ENCODE measurements at regions not wholly inside any gene's neighbourhood (a gene's known extent, or its start where the extent isn't known, plus 50 kb on each side); places are given as distances from the start of the nearest gene placed in this dataset.
A peak's percentile ranks its signal among the peaks of the same experiment; 100 is the strongest.

DNA sequence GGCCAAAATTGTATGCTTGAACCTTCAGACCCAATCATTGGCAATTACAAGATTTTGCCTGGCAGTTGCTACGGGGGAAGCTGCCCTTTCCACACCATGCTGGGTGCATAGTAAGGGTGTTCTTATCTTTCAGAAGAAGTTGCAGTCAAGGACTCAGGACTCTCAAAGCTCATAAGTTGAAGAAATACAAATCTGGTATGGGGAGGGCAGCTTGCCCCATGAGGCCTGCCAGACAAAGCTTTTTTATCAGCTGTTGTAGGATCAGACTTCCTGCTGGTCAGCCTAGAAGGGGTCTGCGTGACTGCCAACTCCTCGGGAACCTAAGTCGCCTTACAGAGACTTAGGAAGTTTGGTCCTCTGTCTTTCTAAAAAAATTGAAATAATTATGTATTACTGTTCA lies 174.9 kb upstream of the TECRL start:
- no peak for DNase-seq (ENCODE audit: low spot score)

DNA sequence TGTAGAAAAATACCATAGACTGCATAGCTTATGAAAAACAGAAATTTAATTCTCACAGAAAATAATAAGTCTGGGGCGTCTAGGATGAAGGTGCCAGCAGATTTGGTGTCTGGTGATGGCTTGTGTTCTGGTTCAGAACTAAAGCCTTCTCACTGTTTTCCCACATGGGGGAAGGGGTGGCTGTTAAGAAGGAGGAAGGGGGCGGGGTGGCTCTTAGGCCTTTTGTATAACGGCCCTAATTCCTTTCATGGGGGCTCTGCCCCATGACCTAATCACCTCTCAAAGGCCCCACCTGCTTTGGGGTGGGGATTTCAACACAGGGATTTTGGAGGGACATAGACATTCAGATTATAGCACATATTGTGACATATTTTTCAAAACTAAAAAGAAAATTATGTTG lies 173.2 kb upstream of the TECRL start:
- DNase-seq (ENCODE audit: low spot score): no peak

DNA sequence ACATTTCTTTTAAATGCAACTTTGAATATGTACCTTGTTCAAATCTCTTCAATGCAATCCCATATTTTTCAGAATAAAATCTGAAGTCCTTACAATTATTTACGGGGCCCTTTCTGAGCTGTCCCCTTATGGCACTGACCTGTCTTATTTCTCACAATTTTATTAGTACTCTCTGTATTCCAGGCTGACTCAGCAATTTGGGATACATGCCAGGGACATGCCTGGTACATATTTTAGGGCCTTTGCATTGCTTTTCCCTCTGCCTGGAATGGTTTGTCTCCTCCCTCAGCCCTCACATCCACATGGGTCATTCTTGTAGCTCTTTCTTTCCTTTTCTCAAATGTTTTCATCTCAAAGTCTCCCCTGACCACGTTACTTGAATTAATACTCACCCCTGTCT lies 172.2 kb upstream of the TECRL start:
- DNase-seq (ENCODE audit: low spot score): no peak

DNA sequence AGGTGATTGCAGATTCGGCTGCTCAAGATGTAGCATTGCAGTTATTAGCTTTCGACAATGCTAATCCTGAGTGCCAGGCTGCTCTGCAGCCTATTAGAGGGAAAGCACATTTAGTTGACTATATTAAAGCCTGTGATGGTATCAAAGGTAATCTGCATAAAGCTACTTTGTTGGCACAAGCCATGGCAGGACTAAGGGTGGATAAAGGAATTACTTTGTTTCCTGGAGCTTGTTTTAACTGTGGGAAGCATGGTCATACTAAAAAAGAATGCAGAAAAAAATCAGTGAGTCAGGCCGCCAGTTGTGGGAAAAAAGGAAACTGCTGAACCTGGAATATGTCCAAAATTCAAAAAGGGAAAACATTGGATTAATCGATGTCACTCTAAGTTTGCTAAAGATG lies 154.9 kb upstream of the TECRL start:
- no peak for DNase-seq (ENCODE audit: low spot score)

DNA sequence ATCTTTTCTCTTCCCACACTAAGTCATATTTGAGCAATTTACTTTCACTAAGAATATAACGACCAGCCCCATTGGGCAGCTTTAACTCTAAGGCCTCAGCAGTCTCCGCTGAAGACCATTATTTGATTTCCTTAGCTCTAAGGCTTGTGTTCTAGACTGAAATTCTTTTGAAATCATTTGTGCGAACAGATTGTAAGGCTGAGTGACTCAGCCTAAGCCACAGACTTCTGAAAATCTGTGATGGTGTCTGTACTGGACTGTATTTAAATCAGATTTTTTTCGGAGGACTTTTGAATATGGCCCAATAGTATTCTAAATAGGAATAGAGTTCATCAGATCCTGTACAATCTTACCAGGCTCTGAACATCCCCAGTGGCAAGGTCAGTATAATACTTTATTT lies 150.3 kb upstream of the TECRL start:
- no peak for DNase-seq (ENCODE audit: low spot score)

DNA sequence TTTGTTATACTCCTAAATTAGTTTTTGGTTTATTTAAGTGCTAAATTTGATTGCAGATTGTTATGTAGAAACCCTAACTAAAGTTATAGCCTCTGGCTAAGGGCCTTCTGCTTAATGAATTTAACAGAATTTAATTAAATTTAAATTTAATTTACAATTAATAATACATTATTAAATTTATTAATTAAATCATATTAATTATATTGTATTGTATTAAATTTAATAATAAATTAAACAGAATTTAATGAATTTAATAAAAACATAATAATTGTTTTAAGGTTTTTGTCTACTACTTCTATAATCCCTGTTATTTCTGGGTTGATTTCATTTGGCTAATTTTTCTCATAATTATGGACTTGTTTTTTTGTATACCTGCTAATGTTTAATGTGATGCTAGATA lies 141.9 kb upstream of the TECRL start:
- no peak for DNase-seq (ENCODE audit: low spot score)

DNA sequence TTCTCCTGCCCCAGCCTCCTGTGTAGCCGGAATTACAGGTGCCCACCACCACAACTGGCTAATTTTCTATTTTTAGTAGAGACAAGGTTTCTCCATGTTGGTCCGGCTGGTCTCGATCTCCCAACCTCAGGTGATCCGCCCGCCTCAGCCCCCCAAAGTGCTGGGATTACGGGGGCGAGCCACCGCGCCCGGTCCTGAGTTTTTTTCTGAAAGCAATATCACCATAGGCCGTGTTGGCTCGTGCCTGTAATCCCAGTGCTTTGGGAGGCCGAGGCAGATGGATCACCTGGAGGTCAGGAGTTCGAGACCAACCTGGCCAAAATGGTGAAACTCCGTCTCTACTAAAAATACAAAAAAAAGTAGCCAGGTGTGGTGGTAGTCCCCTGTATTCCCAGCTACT lies 136.3 kb upstream of the TECRL start:
- DNase-seq (ENCODE audit: low spot score): no peak

DNA sequence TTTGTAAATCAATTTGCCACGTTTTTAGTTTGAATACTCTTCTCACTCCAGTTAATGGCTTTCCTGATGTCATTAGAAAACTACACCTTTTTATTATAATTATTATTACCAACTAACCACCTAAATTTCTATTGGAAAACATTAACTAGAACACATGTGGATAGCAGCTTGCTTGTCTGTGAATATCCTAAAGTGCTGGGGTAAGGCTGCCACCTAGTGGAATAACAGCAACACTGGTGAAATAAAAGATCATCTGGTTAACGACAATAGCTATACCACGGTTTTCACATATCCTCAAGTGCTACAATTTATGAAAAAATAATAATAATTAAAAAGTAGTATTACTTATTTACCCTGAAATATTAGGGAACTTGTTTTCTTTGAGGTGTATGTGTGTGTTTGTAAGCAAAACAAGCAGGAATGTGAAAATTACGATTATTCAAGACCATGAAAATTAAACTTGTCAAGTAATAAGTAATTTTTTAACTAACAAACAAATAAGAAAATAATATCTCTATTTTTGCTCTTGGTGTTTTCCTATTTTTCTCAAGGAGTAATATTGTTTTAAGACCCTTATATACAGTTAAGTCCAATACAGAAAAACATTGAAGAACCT lies 130.1 kb upstream of the TECRL start:
- DNase-seq (ENCODE audit: low spot score): peak; percentile 70

DNA sequence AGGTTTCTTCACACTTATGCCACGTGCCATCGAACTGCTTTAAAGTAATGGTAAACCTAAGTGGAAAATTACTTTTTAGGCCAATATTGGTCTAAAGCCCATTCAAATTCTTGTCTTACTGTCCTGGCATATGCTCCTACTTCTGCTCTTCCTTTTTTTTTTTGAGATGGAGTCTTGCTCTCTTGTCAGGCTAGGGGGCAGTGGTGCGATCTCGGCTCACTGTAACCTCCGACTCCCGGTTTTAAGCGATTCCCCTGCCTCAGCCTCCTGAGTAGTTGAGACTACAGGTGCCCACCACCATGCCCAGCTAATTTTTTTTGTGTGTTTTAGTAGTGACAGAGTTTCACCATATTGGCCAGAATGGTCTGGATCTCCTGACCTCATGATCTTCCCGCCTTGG lies 129.0 kb upstream of the TECRL start:
- DNase-seq (ENCODE audit: low spot score): no peak

DNA sequence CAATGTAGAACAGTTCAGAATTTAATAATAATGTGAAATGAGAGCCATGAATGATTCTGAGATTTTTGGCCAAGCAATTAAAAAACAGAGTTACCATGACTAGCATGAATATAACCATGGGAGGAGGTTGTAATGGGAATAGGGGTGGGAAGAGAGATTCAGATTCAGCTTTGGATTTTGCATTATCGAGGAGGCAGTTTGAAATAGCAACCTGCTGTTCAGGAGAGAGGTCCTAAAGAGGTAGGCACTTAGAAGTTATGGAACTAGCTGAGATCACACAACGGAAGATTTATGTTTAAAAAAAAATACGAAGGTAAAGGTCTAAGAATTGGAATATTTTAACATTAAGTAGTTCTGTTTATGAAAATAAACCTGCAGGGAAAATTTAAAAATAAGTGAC lies 124.4 kb upstream of the TECRL start:
- no peak for DNase-seq (ENCODE audit: low spot score)

DNA sequence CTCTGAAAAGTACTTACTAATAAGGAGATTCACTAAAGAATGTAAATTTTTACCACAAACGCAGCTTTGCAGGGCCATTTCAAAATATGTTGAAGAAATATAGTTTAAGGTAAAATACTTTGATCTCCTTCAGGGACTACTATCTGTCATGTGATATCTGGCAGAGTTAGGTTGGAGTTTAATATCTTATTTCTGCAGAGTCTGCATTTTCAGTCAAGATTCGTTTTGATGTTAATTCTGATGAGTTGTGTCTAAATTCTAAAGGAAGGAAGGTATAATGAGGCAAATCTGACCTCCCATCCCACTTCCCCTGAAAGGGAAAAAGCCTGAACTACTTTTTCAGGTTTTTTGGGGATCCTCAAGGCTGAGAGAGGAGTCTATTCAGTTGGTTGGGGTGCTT lies 123.9 kb upstream of the TECRL start:
- DNase-seq (ENCODE audit: low spot score): no peak

DNA sequence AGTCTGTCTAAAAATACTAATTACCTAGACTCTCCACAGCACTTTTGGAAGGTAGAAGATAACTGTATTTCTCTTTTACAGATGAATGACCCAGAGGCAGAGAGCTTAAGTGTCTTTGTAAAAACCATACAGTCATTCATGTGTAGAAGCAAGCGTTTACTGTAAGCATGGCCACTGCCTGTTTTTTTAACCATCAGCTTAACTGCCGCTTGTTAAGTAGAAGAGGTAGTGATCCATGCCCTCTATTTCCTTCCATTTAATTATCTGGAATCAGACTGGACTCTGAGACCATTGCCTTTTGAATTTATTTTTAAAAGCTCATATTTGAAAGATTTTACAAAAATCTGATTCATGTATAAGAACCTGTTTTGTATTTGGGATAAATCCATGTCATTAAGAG lies 111.2 kb upstream of the TECRL start:
- DNase-seq (ENCODE audit: low spot score): no peak

DNA sequence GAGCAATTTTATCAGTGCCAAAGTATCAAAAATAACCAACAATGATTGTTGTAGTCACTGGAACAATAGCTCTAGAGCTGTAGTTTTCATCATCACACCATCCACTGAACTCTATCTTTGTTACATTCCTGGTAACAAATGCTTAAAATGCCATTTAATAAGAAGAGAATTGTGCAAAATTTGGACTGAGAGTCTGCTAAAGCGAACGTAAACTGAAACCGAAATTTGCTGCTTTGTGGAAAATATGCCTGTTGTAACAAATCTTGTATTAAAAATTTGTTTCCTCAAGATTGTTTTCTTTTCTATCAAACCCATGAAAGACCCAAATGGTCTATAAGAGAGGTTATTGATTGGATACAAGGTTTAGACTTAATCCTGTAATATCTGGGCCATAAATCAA lies 109.3 kb upstream of the TECRL start:
- no peak for DNase-seq (ENCODE audit: low spot score)

DNA sequence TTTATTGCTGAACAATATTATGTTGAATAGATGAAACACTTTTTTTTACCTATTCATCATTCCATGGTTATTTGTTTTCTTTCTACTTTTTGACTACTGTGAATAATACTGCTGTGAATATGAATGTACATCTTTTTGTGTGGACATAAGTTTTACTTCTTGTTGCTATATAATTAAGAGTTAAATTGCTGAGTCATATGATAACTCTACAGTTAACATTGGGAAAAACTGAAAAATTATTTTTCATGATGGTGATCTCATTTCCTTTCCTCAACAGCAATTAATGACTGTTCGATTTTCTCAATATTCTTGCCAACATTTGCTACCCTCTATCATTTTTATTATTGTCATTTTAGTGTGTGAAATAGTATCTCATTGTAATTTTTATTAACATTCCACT lies 106.9 kb upstream of the TECRL start:
- no peak for DNase-seq (ENCODE audit: low spot score)

DNA sequence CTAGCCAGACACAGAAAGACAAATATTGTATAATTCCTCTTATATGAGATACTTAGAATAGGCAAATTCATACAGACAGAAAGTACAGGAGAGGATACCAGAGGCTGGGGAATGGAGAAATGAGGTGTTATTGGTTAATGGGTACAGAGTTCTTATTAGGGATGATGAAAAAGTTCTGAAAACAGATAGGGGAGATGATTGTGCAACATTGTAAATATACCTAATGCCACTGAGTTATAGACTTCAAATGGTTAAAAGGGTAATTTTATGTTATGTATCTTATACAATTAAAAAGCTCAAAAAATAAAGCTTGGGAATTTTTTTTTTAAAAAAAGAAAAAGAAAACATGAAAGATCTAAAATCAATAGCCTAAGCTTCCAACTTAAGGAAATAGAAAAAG lies 98.8 kb upstream of the TECRL start:
- no peak for DNase-seq (ENCODE audit: low spot score)

DNA sequence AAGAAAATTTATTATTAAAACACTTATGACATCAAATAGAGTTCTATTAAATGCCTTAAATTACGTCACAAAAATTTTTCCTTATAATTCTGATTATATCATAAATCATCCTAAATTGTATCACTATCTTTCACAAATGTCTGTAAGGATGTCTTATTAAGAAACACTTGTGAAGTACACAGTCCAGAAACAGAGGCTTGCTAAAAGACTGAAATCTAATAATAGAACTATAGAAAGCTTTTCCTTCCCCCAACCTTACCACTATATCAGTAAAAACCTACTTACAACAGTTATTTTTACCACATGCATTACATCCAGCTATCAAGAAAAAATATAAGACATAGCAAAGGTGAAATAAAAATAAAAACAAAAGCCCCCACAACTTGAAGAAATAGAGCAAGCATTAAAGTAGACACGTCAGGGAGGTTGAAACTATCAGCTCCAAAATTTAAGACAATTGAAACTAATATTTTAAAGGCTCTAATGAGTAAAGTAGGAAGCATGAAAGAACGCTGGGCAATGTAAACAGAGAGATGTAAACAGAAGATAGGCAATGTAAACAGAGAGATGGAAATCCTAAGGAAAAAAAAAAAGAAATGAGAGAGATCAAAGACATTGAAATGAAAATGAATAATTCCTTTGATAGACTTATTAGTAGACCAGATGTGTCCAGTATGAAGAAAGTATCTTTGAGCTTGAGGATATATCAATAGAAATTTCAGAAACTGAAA lies 94.9 kb upstream of the TECRL start:
- DNase-seq (ENCODE audit: low spot score): no peak

DNA sequence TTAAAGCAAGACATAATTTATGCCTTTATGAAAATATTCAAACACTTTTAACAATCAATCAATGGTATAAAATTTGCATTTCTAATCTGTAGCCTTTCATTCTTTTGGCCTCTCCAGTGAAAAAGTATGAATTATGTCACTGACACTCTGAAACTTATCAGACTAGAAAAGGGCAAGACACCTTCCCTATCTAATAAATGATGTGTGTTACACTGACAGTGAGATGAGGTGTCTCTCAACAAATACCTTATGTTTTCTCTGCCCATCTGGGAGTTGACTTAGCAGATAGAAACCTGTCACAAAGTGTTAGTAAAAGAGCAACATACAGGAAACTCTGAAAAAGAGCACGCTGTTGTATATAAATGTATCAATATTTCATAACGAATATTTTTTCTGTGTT lies 94.2 kb upstream of the TECRL start:
- no peak for DNase-seq (ENCODE audit: low spot score)

DNA sequence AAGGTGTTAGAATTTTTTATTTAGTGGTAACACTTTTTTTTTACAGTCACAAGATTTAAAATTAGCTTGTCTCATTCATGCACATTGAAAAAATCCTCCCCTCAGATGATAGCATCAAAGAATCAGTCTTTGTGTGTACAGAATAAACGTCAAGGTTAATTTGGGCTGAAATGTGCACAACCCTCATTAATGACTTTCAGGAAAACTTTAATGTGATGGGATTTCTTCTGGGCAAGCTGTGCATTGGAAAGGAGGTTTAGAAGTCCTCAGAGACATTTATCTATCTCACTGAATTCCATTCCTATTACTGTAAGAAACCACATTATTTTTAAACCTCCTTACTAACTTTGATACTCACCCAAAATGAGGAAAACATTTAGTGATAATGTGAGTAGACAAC lies 88.2 kb upstream of the TECRL start:
- no peak for DNase-seq (ENCODE audit: low spot score)

DNA sequence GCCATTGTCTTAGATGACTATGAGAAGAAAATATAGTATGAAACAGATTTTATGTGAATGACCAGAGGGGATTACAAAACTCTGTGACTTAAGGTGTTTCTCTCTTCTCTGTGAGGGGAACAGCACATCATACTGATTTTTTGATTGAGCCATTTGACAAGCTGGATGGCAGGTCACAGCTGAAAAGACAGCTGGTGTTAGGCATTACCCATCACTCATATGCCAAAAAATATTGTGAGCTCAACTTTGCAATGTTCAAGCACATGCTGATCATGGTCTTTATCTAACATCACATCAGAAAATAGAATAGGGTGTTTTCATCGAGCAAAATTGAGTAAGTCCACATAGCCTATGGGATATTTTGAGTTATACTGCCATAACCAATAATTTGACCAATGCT lies 86.7 kb upstream of the TECRL start:
- DNase-seq (ENCODE audit: low spot score): no peak

DNA sequence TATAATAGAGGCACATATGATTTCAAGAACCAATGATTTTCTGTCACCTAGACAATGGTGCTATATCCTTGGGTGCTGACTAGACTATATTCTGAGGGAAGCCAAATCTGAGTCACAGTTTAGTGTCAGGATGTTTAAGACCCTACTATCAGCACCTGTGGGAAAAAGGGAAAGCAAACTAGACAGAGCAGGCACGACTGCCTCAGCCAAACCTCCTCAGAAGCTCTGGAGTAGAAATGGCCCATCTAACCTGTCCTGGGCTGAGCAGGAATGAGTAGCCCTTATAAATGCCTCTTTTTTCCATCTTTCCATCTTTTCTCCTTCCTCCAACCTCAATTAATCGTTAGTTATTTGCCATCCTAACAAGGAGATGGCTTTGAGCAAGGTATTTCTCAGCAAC lies 80.4 kb upstream of the TECRL start:
- no peak for DNase-seq (ENCODE audit: low spot score)

DNA sequence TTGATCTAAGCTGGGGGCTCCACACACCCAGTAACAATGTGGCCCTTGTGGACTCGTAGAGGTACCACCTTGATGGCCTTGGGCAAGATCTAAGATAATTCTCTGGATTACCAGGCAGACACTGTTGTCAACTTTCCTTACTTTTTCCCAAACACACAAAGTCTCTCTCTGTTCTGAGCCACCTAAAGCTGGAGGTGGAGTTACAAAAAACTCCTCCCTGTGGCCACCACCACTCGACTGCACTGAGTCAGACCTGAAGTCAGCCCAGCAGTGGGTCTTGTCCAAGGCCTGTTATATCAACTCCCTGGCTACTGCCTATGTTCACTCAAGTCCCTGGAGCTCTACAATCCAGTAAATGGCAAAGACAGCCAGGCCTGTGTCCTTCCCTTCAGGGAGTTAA lies 70.1 kb upstream of the TECRL start:
- no peak for DNase-seq (ENCODE audit: low spot score)

DNA sequence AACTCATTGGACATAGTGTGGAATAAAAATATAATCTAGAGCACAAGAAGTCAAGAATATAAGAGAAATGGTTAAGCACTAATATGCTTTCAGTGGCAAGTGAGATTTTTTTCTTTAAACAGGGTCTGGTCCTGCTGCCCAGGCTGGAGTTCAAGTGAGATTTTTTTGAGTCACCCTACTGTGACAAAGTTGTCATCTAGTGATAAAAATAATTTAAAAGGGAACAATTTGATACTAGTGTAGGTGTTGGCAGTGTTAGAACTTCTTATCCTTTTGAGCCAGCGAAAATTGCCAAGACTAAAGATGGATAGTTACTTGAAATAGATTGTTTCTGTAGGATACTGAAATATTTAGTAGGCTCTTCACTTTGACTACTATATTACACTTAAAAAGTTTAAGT lies 67.9 kb upstream of the TECRL start:
- DNase-seq (ENCODE audit: low spot score): no peak

DNA sequence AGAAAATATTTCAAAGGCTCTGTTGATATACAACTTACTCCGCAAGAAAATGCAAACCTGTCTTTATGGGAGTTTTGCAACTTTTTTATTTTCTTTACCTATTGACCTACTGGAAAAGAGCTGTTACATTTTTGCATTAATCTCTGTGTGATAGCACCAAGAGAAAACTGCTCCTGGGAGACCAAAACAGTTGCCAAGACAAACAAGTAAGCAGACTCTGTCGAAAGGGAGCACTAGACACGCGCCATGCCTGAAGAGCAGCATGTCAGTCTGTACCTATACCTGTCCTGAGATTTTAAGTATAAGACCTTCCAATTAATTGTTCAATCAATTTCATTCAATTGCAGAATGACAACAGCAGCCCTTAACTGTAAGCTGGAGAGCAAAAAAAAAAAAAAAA lies 56.0 kb upstream of the TECRL start:
- DNase-seq (ENCODE audit: low spot score): no peak

DNA sequence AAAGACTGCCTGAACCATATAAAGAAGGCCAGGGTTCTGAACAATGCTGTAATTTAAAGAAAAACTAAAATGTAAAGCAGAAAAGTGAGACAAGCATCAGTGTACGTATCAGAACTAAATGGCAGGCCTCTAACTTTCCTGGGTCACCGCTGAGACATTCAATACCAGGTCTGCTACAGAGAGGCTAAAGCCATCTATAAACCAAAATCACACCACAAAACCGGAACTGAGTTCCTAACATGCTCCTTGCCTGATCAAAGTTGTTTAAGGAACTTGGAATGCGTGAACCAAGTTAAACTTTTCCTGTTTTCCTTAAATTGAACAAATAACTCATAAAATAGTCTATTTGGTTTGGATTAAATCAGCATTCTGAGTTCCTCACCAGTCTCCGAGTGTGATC lies 55.3 kb upstream of the TECRL start:
- no peak for DNase-seq (ENCODE audit: low spot score)
